ENCODE measurements at regions not wholly inside any gene's neighbourhood (a gene's known extent, or its start where the extent isn't known, plus 50 kb on each side); places are given as distances from the start of the nearest gene placed in this dataset.

DNA sequence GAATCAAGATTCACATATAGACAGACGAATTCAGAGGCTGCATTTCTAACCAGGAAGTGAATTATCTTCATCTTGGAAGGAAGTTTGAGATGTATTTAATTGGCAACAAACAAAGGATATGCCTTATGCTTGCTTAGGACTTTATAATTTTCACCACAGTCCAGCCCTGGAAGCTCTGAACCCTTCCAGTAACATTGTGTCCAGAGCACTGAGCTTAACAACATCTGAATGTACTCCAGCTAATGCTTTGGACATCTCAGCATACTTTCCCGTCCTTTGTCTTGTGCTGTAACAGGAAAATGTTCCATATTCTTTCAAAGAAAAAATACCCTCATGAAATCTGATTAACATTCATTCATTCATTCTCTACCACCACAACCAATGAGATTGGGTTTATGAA is 136.3 kb upstream of the SPATS2L start:
- no peak for TF ChIP-seq SUZ12 (IDR thresholded peaks at IDR 0.05; ENCODE audit: extremely low read depth, insufficient read depth, insufficient read length)
- no peak for TF ChIP-seq YY1 (IDR thresholded peaks at IDR 0.05; ENCODE audit: insufficient read depth, insufficient read length)
